Ascending aorta (tissue), 2 donors: ENCODE measurements at regions not wholly inside any gene's neighbourhood (a gene's known extent, or its start where the extent isn't known, plus 50 kb on each side); places are given as distances from the start of the nearest gene placed in this dataset.

Experiments used
- DNase-seq, 2 donors: peaks; one replicate each; pipeline ENCODE4 v3.0.0-alpha.2; 2019; ENCODE audit warnings: low spot score in 2 of 2
- H3K27ac ChIP-seq, 2 donors: fragments of 200-600 bp; sonication (generic); one replicate each; pipeline ENCODE4 v1.5.1; 2016 to 2017; ENCODE audit warnings: mild to moderate bottlenecking in 1 of 2
- H3K27me3 ChIP-seq: fragments of 200-600 bp; sonication (generic); one replicate; pipeline ENCODE4 v1.5.1; 2017
- H3K36me3 ChIP-seq, 2 donors: fragments of 200-600 bp; sonication (generic); one replicate each; pipeline ENCODE4 v1.5.1; 2016
- H3K4me1 ChIP-seq, 2 donors: fragments of 200-600 bp; sonication (generic); one replicate each; pipeline ENCODE4 v1.5.1; 2016 to 2017; ENCODE audit warnings: mild to moderate bottlenecking in 1 of 2
- H3K4me3 ChIP-seq, 2 donors: fragments of 200-600 bp; sonication (generic); one replicate each; pipeline ENCODE4 v1.5.1; 2016 to 2017; ENCODE audit warnings: mild to moderate bottlenecking in 1 of 2
- H3K9me3 ChIP-seq, 2 donors: fragments of 200-600 bp; sonication (generic); one replicate each; pipeline ENCODE4 v1.5.1; 2016
- CTCF ChIP-seq, 3 experiments: fragments of 200-600 bp in 2 of 3; fragments of 450-650 bp in 1 of 3; sonication (generic) in 2 of 3; IDR thresholded peaks; one replicate each; pipeline ENCODE4 v1.5.1; 2016 to 2019; ENCODE audit warnings: antibody characterized with exemption in 3 of 3, mild to moderate bottlenecking in 1 of 3, moderate library complexity in 1 of 3
- intact Hi-C: fragments of 100-400 bp; cut with DNase I; formaldehyde crosslinking; loops from one replicate; pipeline ENCODE4 v1.15.1; 2023

DNA sequence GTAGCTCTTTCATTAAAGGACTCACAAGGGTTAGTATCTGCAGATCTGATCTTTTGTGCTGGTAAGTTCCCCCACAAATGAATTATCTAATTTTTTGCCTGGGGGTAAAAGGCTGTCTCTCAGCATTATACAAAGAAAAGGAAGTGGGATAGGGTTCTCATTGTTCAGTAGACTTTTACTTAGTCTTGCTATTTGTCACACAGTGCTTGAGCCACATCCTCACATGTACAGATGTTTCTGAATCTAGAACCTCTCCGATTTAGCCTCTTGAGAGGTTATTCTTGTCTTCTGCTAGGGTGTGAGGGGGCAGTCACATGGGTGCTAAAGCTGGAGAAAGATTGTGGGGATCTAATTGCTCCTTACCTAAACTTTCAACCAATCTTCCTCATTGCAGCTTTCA is 93.0 kb downstream of the SLC41A2 start:
- TF ChIP-seq CTCF (IDR thresholded peaks at IDR 0.05): no peak
- no peaks in the 10 kb centered on the region for H3K27me3 ChIP-seq
- DNase-seq: no peak
- H3K27ac ChIP-seq: peak overlapping the region; percentile 64 to 92
- peaks cover 0 to 4% of the 10 kb centered on the region in 2 donors for H3K36me3 ChIP-seq
- intact Hi-C loops: loop anchor here (5.0 kb wide), 1 partner anchor 193 kb away; no protein-coding TSS in a partner anchor
- H3K9me3 ChIP-seq: no peaks in the 10 kb centered on the region
- H3K4me1 ChIP-seq: peaks cover 21 to 47% of the 10 kb centered on the region in 2 donors
- H3K4me3 ChIP-seq: no peak overlapping the region

DNA sequence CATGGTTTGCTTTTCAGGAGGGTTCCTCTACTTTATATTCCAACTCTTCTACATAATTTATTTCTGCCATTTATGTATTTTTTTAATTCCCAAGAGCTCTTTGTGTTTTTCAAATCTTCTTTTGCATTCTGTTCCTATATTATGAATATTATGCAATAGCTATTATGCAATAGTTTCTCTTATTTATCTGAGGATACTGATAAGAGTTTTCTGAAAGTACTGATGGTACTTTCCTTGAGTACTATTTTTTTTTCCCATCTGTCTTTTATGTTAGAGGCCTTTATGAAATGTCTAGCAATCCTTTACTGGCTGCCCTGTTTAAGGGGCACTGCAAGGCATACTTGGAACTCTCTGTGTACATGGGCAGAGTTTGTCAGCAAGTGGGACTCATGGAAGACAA is 93.4 kb downstream of the SLC41A2 start:
- H3K36me3 ChIP-seq: peaks cover 0 to 4% of the 10 kb centered on the region in 2 donors
- peak overlapping the region; percentile 64 to 92 for H3K27ac ChIP-seq
- no peak overlapping the region for H3K4me3 ChIP-seq
- no peak for TF ChIP-seq CTCF (IDR thresholded peaks at IDR 0.05)
- peaks cover 21 to 47% of the 10 kb centered on the region in 2 donors for H3K4me1 ChIP-seq
- no peaks in the 10 kb centered on the region for H3K9me3 ChIP-seq
- intact Hi-C loops: loop anchor here (5.0 kb wide), 1 partner anchor 192 kb away; no protein-coding TSS in a partner anchor
- H3K27me3 ChIP-seq: no peaks in the 10 kb centered on the region
- DNase-seq: no peak

GRCh38 chr12:104863296-104863948 is 94.7 kb downstream of the SLC41A2 start:
- DNase-seq: peak in 1 of 2 donors; percentile 65
- Histone ChIP-seq H3K4me3 (peak overlapping the region in 1 of 2 donors; percentile 10), H3K4me1 (peaks cover 21 to 38% of the 10 kb centered on the region in 2 donors), H3K27me3 (no peaks in the 10 kb centered on the region), H3K36me3 (peaks cover 0 to 4% of the 10 kb centered on the region in 2 donors), H3K27ac (peak overlapping the region; percentile 64 to 92), H3K9me3 (no peaks in the 10 kb centered on the region)
- intact Hi-C loops: no loop called here
- TF ChIP-seq CTCF (IDR thresholded peaks at IDR 0.05): peak in 1 of 3 experiments; percentile 29

DNA sequence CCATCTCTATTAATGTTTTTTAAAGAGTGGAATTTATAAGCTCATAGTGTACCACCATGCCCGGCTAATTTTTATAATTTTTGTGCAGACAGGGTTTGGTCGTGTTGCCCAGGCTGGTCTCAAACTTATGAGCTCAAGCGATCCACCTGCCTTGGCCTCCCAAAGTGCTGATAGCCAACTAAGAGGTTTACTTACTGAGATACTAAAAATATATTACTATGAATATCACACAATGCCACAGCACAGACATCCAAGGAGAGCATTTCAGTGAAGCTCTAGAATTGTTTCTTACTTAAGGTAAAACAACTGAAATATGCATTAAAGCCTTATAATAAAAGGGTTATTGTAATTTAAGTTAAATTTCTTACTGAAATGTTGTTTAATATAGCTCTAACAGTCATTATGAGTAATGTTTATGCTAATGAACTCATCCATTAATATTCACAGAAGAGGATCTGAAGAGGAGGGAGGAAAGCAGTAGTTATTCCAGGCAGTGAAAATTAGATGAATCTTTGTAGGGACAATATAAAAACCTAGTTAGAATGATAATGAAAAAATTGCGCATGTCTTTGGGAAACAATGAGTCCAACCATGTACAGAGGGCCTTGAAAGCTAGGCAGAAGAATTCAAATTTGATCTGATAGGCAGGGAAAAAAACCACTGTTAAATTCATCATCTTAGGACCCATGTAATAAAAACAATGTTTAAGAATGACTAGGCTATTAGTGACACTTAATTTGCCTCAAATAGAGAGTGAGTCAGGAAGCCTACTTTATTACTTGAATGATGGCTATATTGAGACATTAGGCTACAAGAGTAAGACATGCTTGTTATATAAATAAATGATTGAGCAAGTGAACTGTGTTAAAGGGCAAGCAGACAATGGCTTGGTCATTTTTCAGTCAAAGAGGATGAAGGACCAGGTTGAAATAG is 99.2 kb downstream of the SLC41A2 start:
- H3K4me1 ChIP-seq: peaks cover 7 to 11% of the 10 kb centered on the region in 2 donors
- TF ChIP-seq CTCF (IDR thresholded peaks at IDR 0.05): no peak
- H3K27me3 ChIP-seq: no peaks in the 10 kb centered on the region
- H3K9me3 ChIP-seq: no peaks in the 10 kb centered on the region
- H3K27ac ChIP-seq: peak overlapping the region; percentile 53 to 67
- intact Hi-C loops: no loop called here
- peaks cover 0 to 4% of the 10 kb centered on the region in 2 donors for H3K36me3 ChIP-seq
- DNase-seq: no peak
- no peak overlapping the region for H3K4me3 ChIP-seq

DNA sequence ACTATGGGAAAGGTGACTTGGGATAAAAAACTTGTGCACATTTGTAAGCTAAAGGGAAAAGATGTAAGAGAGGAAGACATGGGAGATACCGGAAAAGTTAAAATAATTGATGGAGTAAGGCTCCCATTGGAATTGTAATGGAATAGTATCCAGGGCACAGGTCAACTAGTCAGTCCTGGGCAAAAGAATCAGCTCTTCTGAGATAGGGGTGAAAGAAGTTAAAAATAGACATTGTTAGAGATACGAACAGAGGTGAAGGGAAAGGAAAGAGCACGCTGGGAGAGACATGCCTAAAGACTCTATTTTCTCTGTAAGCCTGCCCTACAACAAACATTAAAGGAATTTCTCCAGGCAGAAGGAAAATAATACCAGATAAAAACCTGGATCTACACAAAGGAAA is 101.6 kb downstream of the SLC41A2 start:
- Histone ChIP-seq H3K4me3 (no peak overlapping the region), H3K9me3 (no peaks in the 10 kb centered on the region), H3K4me1 (peaks cover 0 to 3% of the 10 kb centered on the region in 2 donors), H3K27ac (peak overlapping the region; percentile 64 to 79), H3K36me3 (peaks cover 0 to 4% of the 10 kb centered on the region in 2 donors), H3K27me3 (no peaks in the 10 kb centered on the region)
- no peak for TF ChIP-seq CTCF (IDR thresholded peaks at IDR 0.05)
- no peak for DNase-seq
- intact Hi-C loops: no loop called here
